Esophagus muscularis mucosa (tissue), 4 donors: ENCODE measurements at regions not wholly inside any gene's neighbourhood (a gene's known extent, or its start where the extent isn't known, plus 50 kb on each side); places are given as distances from the start of the nearest gene placed in this dataset.

Experiments
- EP300 ChIP-seq: sonication (generic); formaldehyde crosslinking; IDR thresholded peaks from one replicate; pipeline ENCODE4 v1.6.1; 2017; ENCODE audit warnings: antibody characterized with exemption
- POLR2A ChIP-seq: fragments of 450-650 bp; IDR thresholded peaks from one replicate; pipeline ENCODE4 v1.6.1; 2017; ENCODE audit warnings: antibody characterized with exemption, moderate library complexity, mild to moderate bottlenecking, low read depth
- POLR2AphosphoS5 ChIP-seq, 2 donors: sonication (generic); formaldehyde crosslinking; IDR thresholded peaks; one replicate each; pipeline ENCODE4 v1.6.1; 2017; ENCODE audit warnings: antibody characterized with exemption in 2 of 2
- TF ChIP-seq, protein P1 (sequence below), 3 experiments: fragments of 200-600 bp in 2 of 3; fragments of 450-650 bp in 1 of 3; sonication (generic) in 2 of 3; IDR thresholded peaks; one replicate each; pipeline ENCODE4 v1.5.1; 2017 to 2019; ENCODE audit warnings: antibody characterized with exemption in 3 of 3, mild to moderate bottlenecking in 2 of 3, moderate library complexity in 1 of 3

DNA sequence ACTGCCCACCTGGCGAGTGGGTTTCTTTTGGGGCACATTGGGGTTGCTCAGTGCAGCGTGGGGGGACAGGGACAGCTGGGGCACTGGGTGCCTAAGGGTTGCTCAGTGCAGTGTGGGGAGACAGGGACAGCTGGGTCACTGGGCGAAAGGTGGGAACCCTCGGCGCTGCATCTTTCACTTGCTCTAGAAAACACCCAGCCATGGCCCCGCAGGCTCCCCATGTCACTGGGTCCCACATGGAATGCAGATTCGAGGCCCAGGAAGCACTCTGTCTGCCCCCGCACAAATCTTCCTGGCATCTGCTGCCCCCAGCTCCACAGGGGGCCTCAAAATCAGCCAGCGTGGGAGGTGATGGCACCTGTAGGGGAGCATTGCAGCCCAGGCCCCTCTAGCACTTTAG is 229.3 kb downstream of the BRD1 start:
- TF ChIP-seq, protein P1, sequence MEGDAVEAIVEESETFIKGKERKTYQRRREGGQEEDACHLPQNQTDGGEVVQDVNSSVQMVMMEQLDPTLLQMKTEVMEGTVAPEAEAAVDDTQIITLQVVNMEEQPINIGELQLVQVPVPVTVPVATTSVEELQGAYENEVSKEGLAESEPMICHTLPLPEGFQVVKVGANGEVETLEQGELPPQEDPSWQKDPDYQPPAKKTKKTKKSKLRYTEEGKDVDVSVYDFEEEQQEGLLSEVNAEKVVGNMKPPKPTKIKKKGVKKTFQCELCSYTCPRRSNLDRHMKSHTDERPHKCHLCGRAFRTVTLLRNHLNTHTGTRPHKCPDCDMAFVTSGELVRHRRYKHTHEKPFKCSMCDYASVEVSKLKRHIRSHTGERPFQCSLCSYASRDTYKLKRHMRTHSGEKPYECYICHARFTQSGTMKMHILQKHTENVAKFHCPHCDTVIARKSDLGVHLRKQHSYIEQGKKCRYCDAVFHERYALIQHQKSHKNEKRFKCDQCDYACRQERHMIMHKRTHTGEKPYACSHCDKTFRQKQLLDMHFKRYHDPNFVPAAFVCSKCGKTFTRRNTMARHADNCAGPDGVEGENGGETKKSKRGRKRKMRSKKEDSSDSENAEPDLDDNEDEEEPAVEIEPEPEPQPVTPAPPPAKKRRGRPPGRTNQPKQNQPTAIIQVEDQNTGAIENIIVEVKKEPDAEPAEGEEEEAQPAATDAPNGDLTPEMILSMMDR (IDR thresholded peaks at IDR 0.05), result no peak
- TF ChIP-seq POLR2AphosphoS5 (IDR thresholded peaks at IDR 0.05) (no peak), POLR2A (no peak), EP300 (no peak)
